ENCODE measurements at regions not wholly inside any gene's neighbourhood (a gene's known extent, or its start where the extent isn't known, plus 50 kb on each side); places are given as distances from the start of the nearest gene placed in this dataset.

DNA sequence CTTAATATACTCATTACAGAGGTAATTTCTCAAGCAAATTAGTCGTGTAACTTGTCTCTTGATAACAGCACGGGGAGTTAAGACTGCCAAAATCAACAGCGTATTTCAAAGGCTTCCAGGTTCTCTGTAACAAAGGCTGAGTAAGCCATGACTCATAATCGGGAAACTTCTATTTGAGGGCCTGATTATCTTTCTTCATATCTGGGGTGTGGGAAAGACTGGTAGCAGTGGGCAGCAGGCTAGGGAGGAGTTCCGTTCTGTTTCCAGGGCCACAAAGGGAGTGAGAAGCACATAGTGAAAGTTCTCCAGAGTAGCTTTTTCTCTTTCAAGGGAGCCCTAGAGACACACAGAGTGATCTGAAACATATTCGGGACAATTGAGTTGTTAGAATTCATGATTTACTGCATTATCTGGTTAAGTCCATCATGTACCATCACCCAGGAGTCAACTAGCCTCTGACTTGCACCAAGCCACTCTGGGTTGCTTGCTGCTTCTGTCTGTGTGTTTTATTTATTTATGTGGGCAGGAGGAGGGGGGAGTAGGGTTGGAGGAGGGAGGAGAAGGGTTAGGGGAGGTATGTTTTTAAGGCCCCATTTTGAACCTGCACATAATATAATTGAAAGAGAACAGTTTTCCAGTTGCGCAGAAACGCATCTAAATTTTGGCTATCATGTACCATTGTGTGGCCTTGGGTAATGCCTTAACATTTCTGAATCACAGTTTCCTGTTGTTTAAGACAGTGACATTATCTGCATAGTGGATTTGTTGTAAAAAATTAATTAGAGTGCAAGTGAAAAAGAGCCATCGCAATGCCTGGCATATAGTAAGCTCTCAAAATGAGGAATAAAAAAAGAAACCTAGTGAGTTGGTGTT lies 80.5 kb upstream of the ITPRID2 start:
- TF ChIP-seq, protein P1, sequence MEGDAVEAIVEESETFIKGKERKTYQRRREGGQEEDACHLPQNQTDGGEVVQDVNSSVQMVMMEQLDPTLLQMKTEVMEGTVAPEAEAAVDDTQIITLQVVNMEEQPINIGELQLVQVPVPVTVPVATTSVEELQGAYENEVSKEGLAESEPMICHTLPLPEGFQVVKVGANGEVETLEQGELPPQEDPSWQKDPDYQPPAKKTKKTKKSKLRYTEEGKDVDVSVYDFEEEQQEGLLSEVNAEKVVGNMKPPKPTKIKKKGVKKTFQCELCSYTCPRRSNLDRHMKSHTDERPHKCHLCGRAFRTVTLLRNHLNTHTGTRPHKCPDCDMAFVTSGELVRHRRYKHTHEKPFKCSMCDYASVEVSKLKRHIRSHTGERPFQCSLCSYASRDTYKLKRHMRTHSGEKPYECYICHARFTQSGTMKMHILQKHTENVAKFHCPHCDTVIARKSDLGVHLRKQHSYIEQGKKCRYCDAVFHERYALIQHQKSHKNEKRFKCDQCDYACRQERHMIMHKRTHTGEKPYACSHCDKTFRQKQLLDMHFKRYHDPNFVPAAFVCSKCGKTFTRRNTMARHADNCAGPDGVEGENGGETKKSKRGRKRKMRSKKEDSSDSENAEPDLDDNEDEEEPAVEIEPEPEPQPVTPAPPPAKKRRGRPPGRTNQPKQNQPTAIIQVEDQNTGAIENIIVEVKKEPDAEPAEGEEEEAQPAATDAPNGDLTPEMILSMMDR (conservative IDR thresholded peaks at IDR 0.05; ENCODE audit: low read length), result no peak
- no peak for TF ChIP-seq EZH2phosphoT487 (IDR thresholded peaks at IDR 0.05; ENCODE audit: borderline replicate concordance, low read depth, low read length)

Data from OCI-LY7 (cell line).